Fibroblast of mammary gland (primary cell): ENCODE measurements at regions not wholly inside any gene's neighbourhood (a gene's known extent, or its start where the extent isn't known, plus 50 kb on each side); places are given as distances from the start of the nearest gene placed in this dataset.

Experiments
- DNase-seq: peaks from one replicate; pipeline ENCODE4 v3.0.0-alpha.2; 2010; ENCODE audit warnings: low read depth
- H3K4me3 ChIP-seq: 2 replicates; pipeline ENCODE4 v1.5.1; 2011; ENCODE audit warnings: low read depth, mild to moderate bottlenecking, low read length, moderate library complexity; ENCODE audit not compliant: control insufficient read depth
- TF ChIP-seq, protein P1 (sequence below): conservative IDR thresholded peaks from 2 replicates; pipeline ENCODE4 v1.5.1; 2011; ENCODE audit warnings: low read depth, low read length, inconsistent platforms; ENCODE audit not compliant: control insufficient read depth, insufficient read depth

DNA sequence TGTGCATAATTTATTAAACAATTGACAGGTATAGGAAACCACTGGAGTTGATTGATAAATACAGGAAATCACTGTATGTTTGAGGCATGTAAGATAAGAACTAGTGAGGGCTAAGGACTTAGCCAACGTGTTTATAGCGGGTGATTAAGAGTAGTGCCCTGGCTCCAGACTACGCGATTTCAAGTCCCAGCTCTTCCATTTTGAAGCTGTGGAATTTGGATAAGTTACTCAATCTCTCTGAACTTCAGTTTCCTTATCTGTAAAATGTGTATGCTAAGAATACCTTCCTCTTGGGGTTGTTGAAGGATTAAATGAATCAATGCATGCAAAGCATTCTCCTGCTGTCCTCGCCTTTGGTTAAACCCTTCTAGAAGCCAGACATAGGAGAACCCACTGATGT lies 143.3 kb upstream of the GJB5 start:
- no peak for DNase-seq
- H3K4me3 ChIP-seq: no peak overlapping the region
- TF ChIP-seq, protein P1, sequence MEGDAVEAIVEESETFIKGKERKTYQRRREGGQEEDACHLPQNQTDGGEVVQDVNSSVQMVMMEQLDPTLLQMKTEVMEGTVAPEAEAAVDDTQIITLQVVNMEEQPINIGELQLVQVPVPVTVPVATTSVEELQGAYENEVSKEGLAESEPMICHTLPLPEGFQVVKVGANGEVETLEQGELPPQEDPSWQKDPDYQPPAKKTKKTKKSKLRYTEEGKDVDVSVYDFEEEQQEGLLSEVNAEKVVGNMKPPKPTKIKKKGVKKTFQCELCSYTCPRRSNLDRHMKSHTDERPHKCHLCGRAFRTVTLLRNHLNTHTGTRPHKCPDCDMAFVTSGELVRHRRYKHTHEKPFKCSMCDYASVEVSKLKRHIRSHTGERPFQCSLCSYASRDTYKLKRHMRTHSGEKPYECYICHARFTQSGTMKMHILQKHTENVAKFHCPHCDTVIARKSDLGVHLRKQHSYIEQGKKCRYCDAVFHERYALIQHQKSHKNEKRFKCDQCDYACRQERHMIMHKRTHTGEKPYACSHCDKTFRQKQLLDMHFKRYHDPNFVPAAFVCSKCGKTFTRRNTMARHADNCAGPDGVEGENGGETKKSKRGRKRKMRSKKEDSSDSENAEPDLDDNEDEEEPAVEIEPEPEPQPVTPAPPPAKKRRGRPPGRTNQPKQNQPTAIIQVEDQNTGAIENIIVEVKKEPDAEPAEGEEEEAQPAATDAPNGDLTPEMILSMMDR: no peak

DNA sequence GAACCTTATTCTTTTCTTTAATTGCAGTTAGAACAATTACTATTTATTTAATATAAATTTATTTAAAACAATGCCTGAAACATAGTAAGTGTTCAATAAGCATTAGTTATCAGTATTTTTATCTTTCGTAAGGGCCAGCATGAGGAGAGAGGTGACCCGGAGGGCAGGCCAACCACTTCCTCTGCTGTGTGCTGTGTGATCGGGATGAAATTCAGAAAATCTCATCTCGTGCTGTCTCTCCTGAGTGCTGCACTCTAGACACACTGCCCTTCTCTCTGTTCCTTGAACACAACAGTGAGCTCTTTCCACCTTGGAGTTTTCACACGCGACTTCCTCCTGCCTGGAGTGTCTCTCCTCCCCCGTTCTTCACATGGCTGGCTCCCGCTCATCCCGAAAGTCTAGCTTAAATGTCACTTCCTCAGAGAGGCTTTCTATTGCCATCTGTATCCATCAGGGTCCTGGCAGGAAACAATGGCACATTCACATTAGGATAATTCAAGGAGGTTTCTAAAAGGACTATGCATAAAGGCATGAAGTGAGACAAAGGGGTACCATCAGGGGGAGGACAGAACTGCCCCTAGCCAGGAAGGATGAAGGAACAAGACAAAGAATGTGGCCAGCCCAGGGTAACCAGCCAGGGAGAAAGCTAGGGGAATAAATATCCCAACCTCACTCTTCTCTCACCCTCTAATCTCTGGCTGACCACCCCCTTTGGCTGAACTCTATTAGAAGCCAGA lies 142.6 kb upstream of the GJB5 start:
- DNase-seq: no peak
- no peak overlapping the region for H3K4me3 ChIP-seq
- TF ChIP-seq, protein P1: no peak

DNA sequence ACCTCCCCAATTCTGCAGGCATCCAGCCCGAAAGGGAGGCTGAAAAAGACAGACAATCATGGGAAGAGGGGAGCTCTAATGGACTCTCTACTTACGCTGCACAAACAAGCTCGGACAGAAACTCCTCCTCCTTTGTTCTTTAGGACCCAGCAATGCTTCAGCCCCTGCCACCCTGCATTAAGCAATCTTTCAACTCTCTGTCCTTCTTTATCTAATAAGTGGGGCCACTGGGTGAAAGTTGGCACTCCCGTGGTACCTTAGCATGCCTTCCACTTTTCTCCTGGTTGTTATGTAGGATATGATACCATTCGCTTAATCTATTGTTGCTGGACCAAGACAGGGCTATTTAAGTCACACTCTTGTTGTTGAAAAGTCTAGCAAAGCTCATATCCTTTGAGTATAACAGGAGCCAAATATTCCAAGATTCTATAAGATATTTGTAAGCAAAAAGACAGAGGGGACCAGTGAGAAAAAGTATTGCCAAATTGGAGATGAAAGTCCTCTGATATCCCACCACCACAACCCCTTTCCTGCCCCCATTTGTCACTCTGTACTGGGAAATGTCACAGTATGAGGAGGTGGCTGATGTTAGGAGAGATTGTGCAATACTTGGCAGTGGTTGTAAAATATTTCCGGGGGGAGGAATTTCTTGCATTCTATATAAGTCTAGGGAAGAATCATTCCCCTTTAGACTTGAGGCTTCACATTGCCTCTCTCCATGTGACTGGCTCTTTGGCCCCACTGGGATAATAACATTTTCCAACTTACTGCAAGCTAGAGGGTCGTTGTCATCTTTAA lies 137.3 kb upstream of the GJB5 start:
- H3K4me3 ChIP-seq: no peak overlapping the region
- TF ChIP-seq, protein P1: no peak
- DNase-seq: no peak

DNA sequence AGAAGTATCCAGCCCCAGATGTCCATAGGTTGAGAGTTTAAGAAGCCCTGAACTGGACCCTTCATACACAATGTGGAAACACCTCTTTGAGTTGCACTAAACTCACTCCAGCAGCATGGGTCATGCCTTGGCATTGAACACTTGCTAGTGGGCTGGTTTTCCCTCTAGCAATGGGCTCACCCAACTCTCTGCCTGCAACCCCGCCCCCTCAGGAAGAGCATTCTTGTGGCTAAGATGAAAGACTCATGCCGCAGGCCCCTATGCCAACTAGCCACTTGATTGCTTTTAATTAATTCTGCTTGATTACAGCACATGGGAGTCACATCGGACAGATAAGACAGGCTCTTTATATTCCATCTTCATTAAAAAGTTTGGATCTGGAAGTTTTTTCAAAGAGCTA lies 136.5 kb upstream of the GJB5 start:
- TF ChIP-seq, protein P1: no peak
- DNase-seq: no peak
- no peak overlapping the region for H3K4me3 ChIP-seq

DNA sequence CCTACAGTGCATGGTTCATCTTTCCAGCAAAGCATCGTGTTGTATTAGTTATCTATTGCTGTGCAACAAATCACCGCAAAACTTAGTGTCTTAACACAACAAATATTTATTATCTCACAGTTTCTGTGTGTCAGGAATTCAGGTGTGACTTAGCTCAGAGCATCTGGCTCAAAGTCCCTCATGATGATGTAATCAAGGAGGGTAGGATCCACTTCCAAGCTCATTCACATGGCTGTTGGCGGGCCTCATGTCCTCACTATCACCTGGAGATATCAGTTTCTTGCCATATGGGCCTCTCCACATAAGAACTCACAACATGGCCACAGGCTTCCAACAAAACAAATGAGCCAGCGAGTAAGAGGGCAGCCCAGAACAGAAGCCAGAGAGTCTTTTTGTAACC lies 135.6 kb upstream of the GJB5 start:
- no peak overlapping the region for H3K4me3 ChIP-seq
- TF ChIP-seq, protein P1: no peak
- DNase-seq: no peak

DNA sequence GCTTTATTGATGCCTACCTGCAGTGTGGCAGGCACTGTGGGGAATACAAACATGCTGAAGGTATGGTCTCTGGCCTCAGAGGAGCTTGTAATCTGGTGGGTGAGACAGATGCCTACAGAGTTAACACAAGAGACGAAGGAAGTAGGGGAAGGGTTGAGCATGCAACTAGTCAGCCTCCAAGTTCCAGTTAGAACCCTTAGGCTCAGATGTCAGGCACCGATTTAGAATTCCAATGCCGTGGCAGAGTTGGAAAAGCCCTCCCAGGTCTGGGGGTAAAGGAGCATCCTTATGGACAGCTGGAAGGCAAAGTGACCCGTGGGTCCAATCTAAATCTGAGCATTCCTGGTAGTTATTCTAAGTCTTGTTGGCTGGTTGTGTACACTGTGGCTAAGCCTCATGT lies 132.9 kb upstream of the GJB5 start:
- TF ChIP-seq, protein P1: no peak
- H3K4me3 ChIP-seq: no peak overlapping the region
- no peak for DNase-seq
